ENCODE measurements at regions not wholly inside any gene's neighbourhood (a gene's known extent, or its start where the extent isn't known, plus 50 kb on each side); places are given as distances from the start of the nearest gene placed in this dataset.
"Not testable (repeated sequence)": the region's sequence is repeated elsewhere in the genome, so short reads cannot be mapped to it uniquely, and the experiment has no call there.

GRCh38 chr10:42533866-42534265, 104.5 kb downstream of the ZNF33B start:
- H3K27me3 Mint-ChIP-seq (ENCODE audit: low read depth); H3K4me1 Mint-ChIP-seq (ENCODE audit: low read depth); H3K27ac Mint-ChIP-seq (ENCODE audit: unreplicated experiment); DNase-seq (ENCODE audit: low spot score); H3K4me3 Mint-ChIP-seq (ENCODE audit: unreplicated experiment): not testable (repeated sequence)
- Mint-ChIP-seq H3K36me3 (ENCODE audit: low read depth) (peaks cover 50% of the 10 kb centered on the region), H3K9me3 (ENCODE audit: low read depth) (peaks cover 67% of the 10 kb centered on the region)

GRCh38 chr10:42532996-42533395, 105.4 kb downstream of the ZNF33B start:
- Mint-ChIP-seq H3K27me3 (ENCODE audit: low read depth) (no peaks in the 10 kb centered on the region), H3K4me3 (ENCODE audit: unreplicated experiment) (no peak overlapping the region), H3K36me3 (ENCODE audit: low read depth) (peaks cover 41% of the 10 kb centered on the region), H3K9me3 (ENCODE audit: low read depth) (peaks cover 63% of the 10 kb centered on the region), H3K27ac (ENCODE audit: unreplicated experiment) (no peak overlapping the region), H3K4me1 (ENCODE audit: low read depth) (no peaks in the 10 kb centered on the region)
- TF ChIP-seq, protein P1, sequence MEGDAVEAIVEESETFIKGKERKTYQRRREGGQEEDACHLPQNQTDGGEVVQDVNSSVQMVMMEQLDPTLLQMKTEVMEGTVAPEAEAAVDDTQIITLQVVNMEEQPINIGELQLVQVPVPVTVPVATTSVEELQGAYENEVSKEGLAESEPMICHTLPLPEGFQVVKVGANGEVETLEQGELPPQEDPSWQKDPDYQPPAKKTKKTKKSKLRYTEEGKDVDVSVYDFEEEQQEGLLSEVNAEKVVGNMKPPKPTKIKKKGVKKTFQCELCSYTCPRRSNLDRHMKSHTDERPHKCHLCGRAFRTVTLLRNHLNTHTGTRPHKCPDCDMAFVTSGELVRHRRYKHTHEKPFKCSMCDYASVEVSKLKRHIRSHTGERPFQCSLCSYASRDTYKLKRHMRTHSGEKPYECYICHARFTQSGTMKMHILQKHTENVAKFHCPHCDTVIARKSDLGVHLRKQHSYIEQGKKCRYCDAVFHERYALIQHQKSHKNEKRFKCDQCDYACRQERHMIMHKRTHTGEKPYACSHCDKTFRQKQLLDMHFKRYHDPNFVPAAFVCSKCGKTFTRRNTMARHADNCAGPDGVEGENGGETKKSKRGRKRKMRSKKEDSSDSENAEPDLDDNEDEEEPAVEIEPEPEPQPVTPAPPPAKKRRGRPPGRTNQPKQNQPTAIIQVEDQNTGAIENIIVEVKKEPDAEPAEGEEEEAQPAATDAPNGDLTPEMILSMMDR (IDR thresholded peaks at IDR 0.05): no peak
- no peak for DNase-seq (ENCODE audit: low spot score)

GRCh38 chr10:42523098-42523497, 115.3 kb downstream of the ZNF33B start:
- Mint-ChIP-seq H3K36me3 (ENCODE audit: low read depth) (peaks cover 63% of the 10 kb centered on the region), H3K4me3 (ENCODE audit: unreplicated experiment) (no peak overlapping the region), H3K27me3 (ENCODE audit: low read depth) (no peaks in the 10 kb centered on the region), H3K27ac (ENCODE audit: unreplicated experiment) (no peak overlapping the region), H3K9me3 (ENCODE audit: low read depth) (peaks cover 64% of the 10 kb centered on the region), H3K4me1 (ENCODE audit: low read depth) (no peaks in the 10 kb centered on the region)
- TF ChIP-seq, protein P1 (IDR thresholded peaks at IDR 0.05): no peak
- DNase-seq (ENCODE audit: low spot score): no peak

GRCh38 chr10:42519761-42520460, 118.5 kb downstream of the ZNF33B start:
- Mint-ChIP-seq H3K27ac (ENCODE audit: unreplicated experiment) (no peak overlapping the region), H3K9me3 (ENCODE audit: low read depth) (peaks cover 83% of the 10 kb centered on the region), H3K4me1 (ENCODE audit: low read depth) (no peaks in the 10 kb centered on the region), H3K36me3 (ENCODE audit: low read depth) (peaks cover 72% of the 10 kb centered on the region), H3K4me3 (ENCODE audit: unreplicated experiment) (no peak overlapping the region), H3K27me3 (ENCODE audit: low read depth) (no peaks in the 10 kb centered on the region)
- TF ChIP-seq, protein P1 (IDR thresholded peaks at IDR 0.05): no peak
- DNase-seq (ENCODE audit: low spot score): no peak

DNA sequence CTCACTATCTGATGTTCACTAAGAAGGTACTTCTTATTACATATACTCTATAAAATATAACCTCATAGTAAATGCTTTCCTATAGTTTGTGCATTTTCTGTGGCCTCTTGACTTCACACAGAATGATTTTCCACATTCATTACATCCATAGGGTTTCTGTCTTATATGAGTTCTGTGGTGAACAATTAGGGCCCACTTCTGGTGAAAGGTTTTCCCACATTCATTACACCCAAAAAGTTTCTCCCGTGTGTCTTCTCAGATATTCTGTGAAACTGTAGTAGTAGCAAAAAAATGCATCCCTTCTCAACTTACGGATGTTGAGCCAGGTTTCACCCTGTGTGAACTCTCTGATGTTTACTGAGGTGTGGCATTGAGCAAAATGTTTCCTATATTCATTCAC, 119.3 kb downstream of the ZNF33B start:
- no peak for DNase-seq (ENCODE audit: low spot score)
- H3K27ac Mint-ChIP-seq (ENCODE audit: unreplicated experiment): no peak overlapping the region
- TF ChIP-seq, protein P1 (IDR thresholded peaks at IDR 0.05): no peak
- peaks cover 81% of the 10 kb centered on the region for H3K9me3 Mint-ChIP-seq (ENCODE audit: low read depth)
- H3K27me3 Mint-ChIP-seq (ENCODE audit: low read depth): no peaks in the 10 kb centered on the region
- no peak overlapping the region for H3K4me3 Mint-ChIP-seq (ENCODE audit: unreplicated experiment)
- peaks cover 69% of the 10 kb centered on the region for H3K36me3 Mint-ChIP-seq (ENCODE audit: low read depth)
- H3K4me1 Mint-ChIP-seq (ENCODE audit: low read depth): no peaks in the 10 kb centered on the region

GRCh38 chr10:42513921-42514320, 124.4 kb downstream of the ZNF33B start:
- no peaks in the 10 kb centered on the region for H3K27me3 Mint-ChIP-seq (ENCODE audit: low read depth)
- H3K36me3 Mint-ChIP-seq (ENCODE audit: low read depth): peaks cover 30% of the 10 kb centered on the region
- no peak overlapping the region for H3K27ac Mint-ChIP-seq (ENCODE audit: unreplicated experiment)
- H3K9me3 Mint-ChIP-seq (ENCODE audit: low read depth): peaks cover 77% of the 10 kb centered on the region
- H3K4me3 Mint-ChIP-seq (ENCODE audit: unreplicated experiment): no peak overlapping the region
- TF ChIP-seq, protein P1 (IDR thresholded peaks at IDR 0.05): no peak
- DNase-seq (ENCODE audit: low spot score): no peak
- no peaks in the 10 kb centered on the region for H3K4me1 Mint-ChIP-seq (ENCODE audit: low read depth)

Measured in chondrocyte (in vitro differentiated cells).